CD14-positive monocyte (primary cell): ENCODE measurements at regions not wholly inside any gene's neighbourhood (a gene's known extent, or its start where the extent isn't known, plus 50 kb on each side); places are given as distances from the start of the nearest gene placed in this dataset.

Experiments
- DNase-seq, 3 donors: peaks; one replicate each; pipeline ENCODE4 v3.0.0-alpha.2; 2011 to 2022
- H2AFZ ChIP-seq: 2 replicates; pipeline ENCODE4 v1.6.0; 2012; ENCODE audit warnings: mild to moderate bottlenecking, low read depth, low read length, inconsistent platforms; ENCODE audit not compliant: insufficient read depth, poor library complexity, severe bottlenecking
- H3K27ac ChIP-seq, 2 donors: 1 replicate in 1 of 2; 2 replicates in 1 of 2; pipeline ENCODE4 v1.5.1; 2012 to 2013; ENCODE audit warnings: low read length in 2 of 2, control low read depth in 1 of 2, inconsistent platforms in 1 of 2, low read depth in 1 of 2, mild to moderate bottlenecking in 1 of 2
- H3K27me3 ChIP-seq, 2 donors: one replicate each; pipeline versions ENCODE4 v1.6.0 to v1.6.1; 2011 to 2013; ENCODE audit warnings: low read length in 2 of 2; ENCODE audit not compliant: control insufficient read depth in 2 of 2, insufficient read depth in 2 of 2
- H3K36me3 ChIP-seq, 2 donors: replicated peaks in 1 of 2; 1 replicate in 1 of 2; 2 replicates in 1 of 2; pipeline versions ENCODE4 v1.5.1 to v1.6.1; 2012 to 2013; ENCODE audit warnings: low read length in 2 of 2, control low read depth in 1 of 2, inconsistent platforms in 1 of 2, mild to moderate bottlenecking in 1 of 2; ENCODE audit not compliant: insufficient read depth in 2 of 2, control insufficient read depth in 1 of 2
- H3K4me1 ChIP-seq, 2 donors: 1 replicate in 1 of 2; 2 replicates in 1 of 2; pipeline versions ENCODE4 v1.5.1 to v1.6.1; 2012 to 2013; ENCODE audit warnings: low read length in 2 of 2, control low read depth in 1 of 2, inconsistent platforms in 1 of 2, mild to moderate bottlenecking in 1 of 2, moderate library complexity in 1 of 2; ENCODE audit not compliant: insufficient read depth in 2 of 2, control insufficient read depth in 1 of 2
- H3K4me2 ChIP-seq: replicated peaks from 2 replicates; pipeline ENCODE3; 2012; ENCODE audit warnings: low read length, moderate library complexity, mild to moderate bottlenecking; ENCODE audit not compliant: poor library complexity, severe bottlenecking; ENCODE audit errors: extremely low read depth
- H3K4me3 ChIP-seq, 3 experiments: fragments of 200-600 bp in 1 of 3; sonication (generic) in 1 of 3; replicated peaks in 1 of 3; 1 replicate in 2 of 3; 2 replicates in 1 of 3; pipeline ENCODE4 v1.5.1; 2011 to 2013; ENCODE audit warnings: low read length in 3 of 3, mild to moderate bottlenecking in 3 of 3, control low read depth in 2 of 3, low read depth in 2 of 3, inconsistent platforms in 1 of 3, moderate library complexity in 1 of 3
- H3K79me2 ChIP-seq: 2 replicates; pipeline ENCODE4 v1.6.0; 2012; ENCODE audit warnings: mild to moderate bottlenecking, control low read depth, inconsistent platforms, low read length, moderate library complexity; ENCODE audit not compliant: insufficient read depth
- H3K9ac ChIP-seq: 2 replicates; pipeline ENCODE4 v1.6.0; 2017; ENCODE audit warnings: low read length, mild to moderate bottlenecking; ENCODE audit not compliant: insufficient read depth, poor library complexity, severe bottlenecking
- H3K9me3 ChIP-seq, 2 donors: replicated peaks in 1 of 2; 1 replicate in 1 of 2; 2 replicates in 1 of 2; pipeline versions ENCODE4 v1.5.1 to v1.6.1; 2012 to 2013; ENCODE audit warnings: low read length in 2 of 2, control low read depth in 1 of 2; ENCODE audit not compliant: control insufficient read depth in 1 of 2, insufficient read depth in 1 of 2
- H4K20me1 ChIP-seq: 2 replicates; pipeline ENCODE4 v1.6.0; 2012; ENCODE audit warnings: mild to moderate bottlenecking, low read length, control low read depth, moderate library complexity; ENCODE audit not compliant: insufficient read depth
- H3K27ac Mint-ChIP-seq, 7 donors: one replicate each; pipeline ENCODE4 v1.8.0; 2020; ENCODE audit warnings: mild to moderate bottlenecking in 7 of 7, mixed read lengths in 7 of 7, moderate library complexity in 6 of 7, inconsistent platforms in 2 of 7
- H3K27me3 Mint-ChIP-seq, 3 donors: one replicate each; pipeline ENCODE4 v1.8.0; 2021 to 2022; ENCODE audit warnings: low read depth in 3 of 3, mild to moderate bottlenecking in 3 of 3, mixed read lengths in 3 of 3, moderate library complexity in 3 of 3, inconsistent platforms in 1 of 3
- H3K36me3 Mint-ChIP-seq, 2 donors: one replicate each; pipeline ENCODE4 v1.8.0; 2020; ENCODE audit warnings: mixed read lengths in 2 of 2, inconsistent platforms in 1 of 2, mild to moderate bottlenecking in 1 of 2
- H3K4me1 Mint-ChIP-seq: one replicate; pipeline ENCODE4 v1.8.0; 2020; ENCODE audit warnings: mild to moderate bottlenecking, mixed read lengths
- H3K4me3 Mint-ChIP-seq, 2 donors: one replicate each; pipeline ENCODE4 v1.8.0; 2020; ENCODE audit warnings: mild to moderate bottlenecking in 2 of 2, mixed read lengths in 2 of 2, moderate library complexity in 1 of 2
- H3K9me3 Mint-ChIP-seq, 7 donors: one replicate each; pipeline ENCODE4 v1.8.0; 2020 to 2022; ENCODE audit warnings: mixed read lengths in 7 of 7, mild to moderate bottlenecking in 6 of 7, moderate library complexity in 6 of 7, inconsistent platforms in 2 of 7
- CTCF ChIP-seq: fragments of 200-600 bp; IDR thresholded peaks from one replicate; pipeline ENCODE4 v1.8.0; 2022; ENCODE audit warnings: antibody characterized with exemption, mild to moderate bottlenecking
- WGBS: methylation state at CpG from one replicate; pipeline ENCODE4 v1.1.5; 2013; ENCODE audit warnings: missing lambda C conversion rate; ENCODE audit not compliant: insufficient coverage; 5-methylcytosine and 5-hydroxymethylcytosine counted together
- intact Hi-C, 2 donors: fragments of 100-400 bp; cut with micrococcal nuclease; formaldehyde crosslinking; loops; one replicate each; pipeline versions ENCODE4 v1.15.0 to v1.15.1; 2023

GRCh38 chr4:144363890-144364289 is 223.4 kb upstream of the GYPA start:
- H3K27ac ChIP-seq, result no peak overlapping the region
- no peaks in the 10 kb centered on the region for H3K36me3 ChIP-seq
- H3K9me3 ChIP-seq, result no peaks in the 10 kb centered on the region
- no peaks in the 10 kb centered on the region for H4K20me1 ChIP-seq
- no peaks in the 10 kb centered on the region for H3K4me1 Mint-ChIP-seq
- no peak overlapping the region for H3K4me2 ChIP-seq
- no peaks in the 10 kb centered on the region for H3K79me2 ChIP-seq
- no peak for DNase-seq
- H3K4me3 Mint-ChIP-seq, result no peak overlapping the region
- no peaks in the 10 kb centered on the region for H3K27me3 ChIP-seq
- H3K4me1 ChIP-seq, result no peaks in the 10 kb centered on the region
- H3K36me3 Mint-ChIP-seq, result no peaks in the 10 kb centered on the region
- H3K9me3 Mint-ChIP-seq, result peaks cover 0 to 4% (median 2%) of the 10 kb centered on the region in 7 donors
- H3K27ac Mint-ChIP-seq, result no peak overlapping the region
- no peak for TF ChIP-seq CTCF
- H3K4me3 ChIP-seq, result no peak overlapping the region
- peaks cover 3 to 9% (median 3%) of the 10 kb centered on the region in 3 donors for H3K27me3 Mint-ChIP-seq
- WGBS, result 100% methylated on average over 1 of the region's 1 CpG
- H2AFZ ChIP-seq, result no peak overlapping the region
- H3K9ac ChIP-seq, result no peak overlapping the region
- intact Hi-C loops, result no loop called here

- intact Hi-C loops, result no loop called here
- Mint-ChIP-seq H3K9me3 (peaks cover 0 to 3% (median 0%) of the 10 kb centered on the region in 7 donors), H3K4me1 (no peaks in the 10 kb centered on the region), H3K27me3 (peaks cover 2 to 6% (median 3%) of the 10 kb centered on the region in 3 donors), H3K36me3 (no peaks in the 10 kb centered on the region), H3K4me3 (no peak overlapping the region), H3K27ac (no peak overlapping the region)
- H3K4me2 ChIP-seq, result no peak overlapping the region
- no peaks in the 10 kb centered on the region for H3K9me3 ChIP-seq
- H2AFZ ChIP-seq, result no peak overlapping the region
- TF ChIP-seq CTCF, result no peak
- H3K36me3 ChIP-seq, result no peaks in the 10 kb centered on the region
- no peak overlapping the region for H3K9ac ChIP-seq
- H3K27me3 ChIP-seq, result no peaks in the 10 kb centered on the region
- DNase-seq, result no peak
- H3K4me3 ChIP-seq, result no peak overlapping the region
- no CpG with 5 or more reads among the region's 1 CpG for WGBS
- no peaks in the 10 kb centered on the region for H3K79me2 ChIP-seq
- H3K4me1 ChIP-seq, result no peaks in the 10 kb centered on the region
- no peaks in the 10 kb centered on the region for H4K20me1 ChIP-seq
- no peak overlapping the region for H3K27ac ChIP-seq
Observed at GRCh38 chr4:144366425-144366824, 225.9 kb upstream of the GYPA start.
